H9 (cell line): ENCODE measurements at regions not wholly inside any gene's neighbourhood (a gene's known extent, or its start where the extent isn't known, plus 50 kb on each side); places are given as distances from the start of the nearest gene placed in this dataset.

Experiments used
- DNase-seq: peaks from one replicate; pipeline ENCODE4 v3.0.0-alpha.2; 2017
- H2AFZ ChIP-seq: one replicate; pipeline ENCODE4 v1.6.1; 2013; ENCODE audit warnings: mild to moderate bottlenecking, low read length, control low read depth, moderate library complexity
- H2AK5ac ChIP-seq: 2 replicates; pipeline ENCODE4 v1.6.1; 2013; ENCODE audit warnings: low read length, control low read depth, mixed read lengths; ENCODE audit not compliant: insufficient read length
- H2BK120ac ChIP-seq: one replicate; pipeline ENCODE4 v1.6.1; 2013; ENCODE audit warnings: low read depth, mild to moderate bottlenecking, low read length, control low read depth, inconsistent platforms; ENCODE audit not compliant: poor library complexity, severe bottlenecking
- H2BK12ac ChIP-seq: 2 replicates; pipeline ENCODE4 v1.6.1; 2013; ENCODE audit warnings: low read length, control low read depth, mixed read lengths, low read depth; ENCODE audit not compliant: insufficient read length
- H2BK15ac ChIP-seq: 2 replicates; pipeline ENCODE4 v1.6.1; 2013; ENCODE audit warnings: low read depth, low read length, control low read depth
- H2BK20ac ChIP-seq: one replicate; pipeline ENCODE4 v1.6.1; 2013; ENCODE audit warnings: low read depth, mild to moderate bottlenecking, low read length, control low read depth, inconsistent platforms; ENCODE audit not compliant: poor library complexity, severe bottlenecking
- H2BK5ac ChIP-seq: 2 replicates; pipeline ENCODE4 v1.6.1; 2013; ENCODE audit warnings: low read length, control low read depth, mixed read lengths; ENCODE audit not compliant: insufficient read length
- H3K14ac ChIP-seq: 2 replicates; pipeline ENCODE4 v1.6.1; 2013; ENCODE audit warnings: low read length, control low read depth; ENCODE audit not compliant: insufficient read depth
- H3K18ac ChIP-seq: 2 replicates; pipeline ENCODE4 v1.6.1; 2013; ENCODE audit warnings: low read depth, mild to moderate bottlenecking, mixed read lengths, low read length, control low read depth; ENCODE audit not compliant: insufficient read length
- H3K23ac ChIP-seq: 2 replicates; pipeline ENCODE4 v1.6.1; 2013; ENCODE audit warnings: low read length, control low read depth, mixed read lengths, low read depth; ENCODE audit not compliant: insufficient read length
- H3K23me2 ChIP-seq: 2 replicates; pipeline ENCODE4 v1.6.1; 2013; ENCODE audit warnings: low read depth, mild to moderate bottlenecking, mixed read lengths, low read length, control low read depth; ENCODE audit not compliant: insufficient read length, poor library complexity, severe bottlenecking
- H3K27ac ChIP-seq: 2 replicates; pipeline ENCODE4 v1.5.1; 2013; ENCODE audit warnings: low read length, control low read depth, mixed read lengths, low read depth; ENCODE audit not compliant: insufficient read length
- H3K27me3 ChIP-seq: 2 replicates; pipeline ENCODE4 v1.6.1; 2013; ENCODE audit warnings: low read length, control low read depth, inconsistent platforms; ENCODE audit not compliant: insufficient read depth
- H3K4ac ChIP-seq: 2 replicates; pipeline ENCODE4 v1.6.1; 2013; ENCODE audit warnings: low read depth, mild to moderate bottlenecking, control low read depth, inconsistent platforms, low read length, moderate library complexity
- H3K4me1 ChIP-seq: 2 replicates; pipeline ENCODE4 v1.6.1; 2013; ENCODE audit warnings: low read length, control low read depth, inconsistent platforms; ENCODE audit not compliant: insufficient read depth
- H3K4me2 ChIP-seq: 2 replicates; pipeline ENCODE4 v1.6.1; 2013; ENCODE audit warnings: low read length, control low read depth, mixed read lengths; ENCODE audit not compliant: insufficient read length, insufficient read depth
- H3K56ac ChIP-seq: 2 replicates; pipeline ENCODE4 v1.6.1; 2013; ENCODE audit warnings: low read depth, mild to moderate bottlenecking, mixed read lengths, low read length, control low read depth; ENCODE audit not compliant: insufficient read length
- H3K79me1 ChIP-seq: 2 replicates; pipeline ENCODE4 v1.6.1; 2013; ENCODE audit warnings: low read depth, mild to moderate bottlenecking, moderate library complexity, low read length, control low read depth, inconsistent platforms; ENCODE audit not compliant: insufficient read depth, poor library complexity, severe bottlenecking
- H3K79me2 ChIP-seq: 2 replicates; pipeline ENCODE4 v1.6.1; 2013; ENCODE audit warnings: low read length, control low read depth, inconsistent platforms; ENCODE audit not compliant: insufficient read depth
- H3K9ac ChIP-seq: 2 replicates; pipeline ENCODE4 v1.6.1; 2013; ENCODE audit warnings: low read length, control low read depth, mixed read lengths; ENCODE audit not compliant: insufficient read length; ENCODE audit errors: extremely low read depth
- H3K9me3 ChIP-seq: one replicate; pipeline ENCODE4 v1.6.1; 2013; ENCODE audit warnings: low read depth, low read length, inconsistent platforms; ENCODE audit not compliant: control insufficient read depth
- H3T11ph ChIP-seq: one replicate; pipeline ENCODE4 v1.6.1; 2013; ENCODE audit warnings: mild to moderate bottlenecking, low read length, control low read depth, inconsistent platforms
- H4K20me1 ChIP-seq: one replicate; pipeline ENCODE4 v1.6.1; 2013; ENCODE audit not compliant: control insufficient read depth, insufficient read length, insufficient read depth
- H4K5ac ChIP-seq: 2 replicates; pipeline ENCODE4 v1.6.1; 2013; ENCODE audit warnings: low read depth, mild to moderate bottlenecking, mixed read lengths, low read length, control low read depth; ENCODE audit not compliant: insufficient read length
- H4K8ac ChIP-seq: replicated peaks from 2 replicates; pipeline ENCODE4 v1.6.1; 2013; ENCODE audit warnings: low read length, control low read depth, mixed read lengths, low read depth; ENCODE audit not compliant: insufficient read length
- H4K91ac ChIP-seq: 2 replicates; pipeline ENCODE4 v1.6.1; 2013; ENCODE audit warnings: low read depth, mild to moderate bottlenecking, moderate library complexity, mixed read lengths, low read length, control low read depth; ENCODE audit not compliant: insufficient read length
- H3K27ac Mint-ChIP-seq, 3 experiments: 2 replicates in 2 of 3; 3 replicates in 1 of 3; pipeline ENCODE4 v1.8.0; 2020 to 2021; ENCODE audit warnings: mixed read lengths in 3 of 3, mild to moderate bottlenecking in 1 of 3, moderate library complexity in 1 of 3
- H3K27me3 Mint-ChIP-seq: 2 replicates; pipeline ENCODE4 v1.8.0; 2021; ENCODE audit warnings: low read depth, mild to moderate bottlenecking, moderate library complexity, mixed read lengths
- H3K36me3 Mint-ChIP-seq, 3 experiments: 2 replicates in 2 of 3; 3 replicates in 1 of 3; pipeline ENCODE4 v1.8.0; 2020 to 2021; ENCODE audit warnings: low read depth in 3 of 3, mixed read lengths in 3 of 3; ENCODE audit not compliant: insufficient read depth in 1 of 3
- H3K4me1 Mint-ChIP-seq, 2 experiments: 2 replicates each; pipeline ENCODE4 v1.8.0; 2020; ENCODE audit warnings: mixed read lengths in 2 of 2
- H3K4me3 Mint-ChIP-seq, 2 experiments: 2 replicates in 1 of 2; 3 replicates in 1 of 2; pipeline ENCODE4 v1.8.0; 2020 to 2021; ENCODE audit warnings: mild to moderate bottlenecking in 2 of 2, mixed read lengths in 2 of 2, moderate library complexity in 1 of 2
- H3K9me3 Mint-ChIP-seq, 2 experiments: 2 replicates in 1 of 2; 3 replicates in 1 of 2; pipeline ENCODE4 v1.8.0; 2020; ENCODE audit warnings: mild to moderate bottlenecking in 2 of 2, mixed read lengths in 2 of 2, moderate library complexity in 1 of 2
- WGBS: extraction: QIAGEN DNeasy Blood & Tissue Kit; methylation state at CpG from one replicate; pipeline ENCODE4 v1.1.7; 2013; ENCODE audit warnings: missing lambda C conversion rate, low lambda C conversion rate, mixed read lengths; ENCODE audit not compliant: insufficient read length; ENCODE audit errors: extremely low coverage; 5-methylcytosine and 5-hydroxymethylcytosine counted together
- TF ChIP-seq, protein P1 (sequence below): fragments of 200-600 bp; sonication (generic); conservative IDR thresholded peaks from 3 replicates; pipeline ENCODE4 v1.8.0; 2021; ENCODE audit warnings: antibody characterized with exemption, mild to moderate bottlenecking

DNA sequence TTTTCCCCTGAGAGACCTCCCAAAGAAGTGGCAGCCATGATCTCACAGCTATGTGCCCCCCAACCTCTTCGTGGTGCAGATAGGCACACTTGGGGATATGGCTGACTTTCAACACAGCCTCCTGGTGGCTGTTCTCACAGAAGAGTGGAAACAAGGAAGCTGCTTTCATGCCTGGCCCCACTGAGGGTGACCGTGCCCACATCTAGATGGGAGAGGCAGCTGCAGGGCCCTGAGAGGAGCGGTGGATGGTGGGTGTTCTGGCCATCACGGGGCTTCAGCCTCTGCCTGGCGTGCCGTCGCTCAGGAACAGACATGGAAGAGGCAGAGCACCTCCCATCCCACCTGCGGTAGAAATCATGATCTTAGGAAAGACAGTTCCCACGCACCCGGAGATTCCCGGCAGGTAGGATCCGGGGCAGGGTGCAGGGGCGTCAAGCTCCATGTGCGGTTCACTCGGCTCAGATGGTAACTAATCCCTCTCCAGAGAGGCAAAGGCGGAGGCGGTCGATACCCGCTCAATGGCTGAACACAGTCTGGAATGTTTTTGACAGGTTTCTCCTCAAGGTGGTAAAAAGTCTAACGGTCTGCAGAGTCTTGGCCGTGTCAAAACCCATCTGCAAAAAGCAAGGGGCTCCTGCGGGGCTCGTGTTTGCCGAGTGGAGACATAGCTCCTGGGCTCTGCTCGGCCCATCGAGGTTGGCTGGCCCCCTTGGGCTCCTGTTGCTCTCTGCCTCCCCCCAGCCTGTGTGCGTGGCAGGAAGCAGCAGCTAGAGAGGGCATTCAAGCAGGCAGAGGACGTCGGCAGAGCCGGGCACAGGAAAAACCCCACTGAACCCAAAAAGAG lies 225.2 kb upstream of the RTL1 start:
- Histone ChIP-seq H4K5ac (no peak overlapping the region), H4K8ac (no peak overlapping the region), H3K4ac (no peak overlapping the region), H3K14ac (no peak overlapping the region; the same call in 1 of the 2 replicates), H3K9me3 (no peaks in the 10 kb centered on the region), H3K4me1 (no peaks in the 10 kb centered on the region), H3K79me1 (no peaks in the 10 kb centered on the region), H2AK5ac (no peak overlapping the region), H2AFZ (no peak overlapping the region), H2BK15ac (no peak overlapping the region), H2BK120ac (no peak overlapping the region), H3K27me3 (no peaks in the 10 kb centered on the region), H3T11ph (no peak overlapping the region), H3K4me2 (no peak overlapping the region), H4K20me1 (no peaks in the 10 kb centered on the region), H2BK20ac (no peak overlapping the region), H3K27ac (no peak overlapping the region), H3K18ac (no peak overlapping the region), H3K79me2 (no peaks in the 10 kb centered on the region), H3K9ac (no peak overlapping the region), H2BK12ac (no peak overlapping the region), H3K23me2 (no peaks in the 10 kb centered on the region), H3K23ac (no peak overlapping the region), H3K56ac (no peak overlapping the region), H2BK5ac (no peak overlapping the region), H4K91ac (no peak overlapping the region)
- no peak overlapping the region for H3K27ac Mint-ChIP-seq
- DNase-seq, result peak; percentile 25
- no peak overlapping the region for H3K4me3 Mint-ChIP-seq
- H3K27me3 Mint-ChIP-seq, result peaks cover 24% of the 10 kb centered on the region
- H3K36me3 Mint-ChIP-seq, result no peaks in the 10 kb centered on the region
- no peaks in the 10 kb centered on the region; a peak in 1 of 5 replicates for H3K9me3 Mint-ChIP-seq
- no CpG with 5 or more reads among the region's 30 CpGs for WGBS
- peaks cover 0 to 3% of the 10 kb centered on the region in 2 experiments; a peak in 2 of 4 replicates for H3K4me1 Mint-ChIP-seq
- TF ChIP-seq, protein P1, sequence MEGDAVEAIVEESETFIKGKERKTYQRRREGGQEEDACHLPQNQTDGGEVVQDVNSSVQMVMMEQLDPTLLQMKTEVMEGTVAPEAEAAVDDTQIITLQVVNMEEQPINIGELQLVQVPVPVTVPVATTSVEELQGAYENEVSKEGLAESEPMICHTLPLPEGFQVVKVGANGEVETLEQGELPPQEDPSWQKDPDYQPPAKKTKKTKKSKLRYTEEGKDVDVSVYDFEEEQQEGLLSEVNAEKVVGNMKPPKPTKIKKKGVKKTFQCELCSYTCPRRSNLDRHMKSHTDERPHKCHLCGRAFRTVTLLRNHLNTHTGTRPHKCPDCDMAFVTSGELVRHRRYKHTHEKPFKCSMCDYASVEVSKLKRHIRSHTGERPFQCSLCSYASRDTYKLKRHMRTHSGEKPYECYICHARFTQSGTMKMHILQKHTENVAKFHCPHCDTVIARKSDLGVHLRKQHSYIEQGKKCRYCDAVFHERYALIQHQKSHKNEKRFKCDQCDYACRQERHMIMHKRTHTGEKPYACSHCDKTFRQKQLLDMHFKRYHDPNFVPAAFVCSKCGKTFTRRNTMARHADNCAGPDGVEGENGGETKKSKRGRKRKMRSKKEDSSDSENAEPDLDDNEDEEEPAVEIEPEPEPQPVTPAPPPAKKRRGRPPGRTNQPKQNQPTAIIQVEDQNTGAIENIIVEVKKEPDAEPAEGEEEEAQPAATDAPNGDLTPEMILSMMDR, result no peak
